OCI-M1 (cell line): ENCODE measurements at regions not wholly inside any gene's neighbourhood (a gene's known extent, or its start where the extent isn't known, plus 50 kb on each side); places are given as distances from the start of the nearest gene placed in this dataset.
"Not testable (repeated sequence)": the region's sequence is repeated elsewhere in the genome, so short reads cannot be mapped to it uniquely, and the experiment has no call there.

ENCODE experiments used
- DNase-seq: peaks from one replicate; lab custom pipeline; 2025; lab: John Stamatoyannopoulos, UW

- no peak for DNase-seq
Observed at GRCh38 chr6:128597956-128598355, 77.6 kb upstream of the PTPRK start.

DNA sequence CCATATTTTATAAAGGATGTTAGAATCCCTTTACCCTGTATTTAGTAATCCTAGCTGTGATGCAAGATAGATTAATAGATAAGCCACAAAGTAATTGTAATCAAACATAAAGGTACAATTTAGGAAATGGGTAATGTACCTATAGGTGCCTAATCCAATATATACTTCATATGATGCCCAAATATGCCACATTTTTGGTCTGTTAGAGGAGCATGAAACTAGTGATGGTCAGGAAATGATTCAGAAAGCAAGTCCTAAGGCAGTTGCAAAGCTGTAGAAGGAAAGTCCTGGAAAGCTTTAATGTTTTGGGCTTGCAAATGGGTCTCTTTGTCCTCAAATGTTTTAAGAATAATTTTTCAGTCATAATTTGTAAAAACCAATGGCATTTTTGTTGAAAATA lies 76.6 kb upstream of the PTPRK start:
- no peak for DNase-seq

DNA sequence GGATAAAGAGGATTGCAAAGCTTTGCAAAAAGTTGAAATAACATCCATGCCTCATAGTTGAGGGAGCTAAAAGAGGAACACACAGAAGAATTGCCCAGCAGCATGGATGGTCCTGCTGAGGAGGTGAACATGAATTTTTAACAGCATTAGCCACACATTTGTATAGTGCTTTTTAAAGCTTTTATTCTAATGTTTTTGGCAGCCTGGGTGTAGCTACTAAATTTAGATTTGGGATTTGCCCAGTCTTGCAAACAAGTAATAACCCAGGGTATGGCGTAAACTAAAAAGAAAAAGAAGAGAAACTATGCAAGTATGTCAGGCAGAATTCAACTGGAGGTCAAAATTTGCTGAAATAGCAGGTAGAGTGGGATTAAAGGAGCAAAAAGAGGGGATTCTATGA lies 75.1 kb upstream of the PTPRK start:
- DNase-seq: no peak

DNA sequence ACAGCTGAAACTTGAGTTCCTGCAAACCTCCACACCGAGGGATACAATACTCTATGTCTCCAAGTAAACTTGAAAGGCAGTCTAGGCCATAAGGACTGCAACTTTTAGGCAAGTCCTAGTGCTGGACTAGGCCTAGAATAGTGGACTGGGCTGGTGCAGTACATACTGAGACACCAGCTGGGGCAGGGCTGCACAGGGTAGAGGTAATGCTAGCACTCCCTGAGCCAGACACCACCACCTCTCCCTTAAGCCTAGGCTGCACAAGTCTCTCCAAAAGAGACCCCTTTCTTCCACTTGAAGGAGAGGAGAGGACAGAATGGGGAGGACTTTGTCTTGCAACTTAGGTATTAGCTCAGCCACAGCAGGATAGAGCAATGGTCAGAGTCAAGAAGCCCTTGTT lies 65.7 kb upstream of the PTPRK start:
- no peak for DNase-seq

DNA sequence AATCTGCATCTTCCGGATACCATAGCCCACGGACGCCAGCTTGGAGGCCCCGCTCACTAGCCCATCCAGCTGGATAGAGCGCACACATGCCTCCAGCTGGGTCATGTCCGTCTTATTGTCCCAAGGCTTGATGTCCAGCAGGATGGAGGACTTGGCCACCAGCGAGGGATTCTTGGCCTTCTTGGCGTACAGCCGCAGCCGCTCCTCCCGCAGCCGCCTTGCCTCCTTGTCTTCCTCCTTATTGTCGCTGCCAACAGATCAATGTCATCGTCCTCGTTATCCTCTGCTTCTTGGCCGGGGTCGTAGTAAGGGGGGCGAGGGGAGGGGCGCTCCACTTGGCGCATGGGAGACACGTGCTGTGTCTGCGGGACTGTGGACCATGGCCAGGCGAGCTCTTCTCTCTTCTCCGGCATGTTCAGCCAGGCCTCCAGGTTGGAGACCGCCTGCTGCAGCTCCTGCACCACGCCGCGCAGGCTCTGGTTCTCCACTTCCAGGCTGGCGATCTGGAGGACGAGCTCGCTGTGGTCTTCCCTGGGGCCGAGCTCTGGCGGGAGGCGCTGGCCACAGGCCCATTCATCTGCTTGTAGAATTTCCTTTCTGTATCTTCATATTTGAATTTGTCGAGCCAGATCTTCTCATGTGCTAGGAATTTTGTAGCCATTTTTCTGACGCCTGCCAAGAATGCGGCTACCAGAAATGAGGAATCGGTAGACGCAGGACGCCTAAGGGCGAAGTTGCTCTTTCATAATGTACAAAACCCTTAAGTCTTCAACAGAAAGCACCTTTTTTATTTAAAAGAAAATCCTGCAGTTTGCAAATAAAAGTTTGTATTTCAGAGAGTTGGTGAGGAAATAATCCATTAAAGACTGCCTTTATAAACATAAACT lies 60.1 kb upstream of the PTPRK start:
- no peak for DNase-seq

DNA sequence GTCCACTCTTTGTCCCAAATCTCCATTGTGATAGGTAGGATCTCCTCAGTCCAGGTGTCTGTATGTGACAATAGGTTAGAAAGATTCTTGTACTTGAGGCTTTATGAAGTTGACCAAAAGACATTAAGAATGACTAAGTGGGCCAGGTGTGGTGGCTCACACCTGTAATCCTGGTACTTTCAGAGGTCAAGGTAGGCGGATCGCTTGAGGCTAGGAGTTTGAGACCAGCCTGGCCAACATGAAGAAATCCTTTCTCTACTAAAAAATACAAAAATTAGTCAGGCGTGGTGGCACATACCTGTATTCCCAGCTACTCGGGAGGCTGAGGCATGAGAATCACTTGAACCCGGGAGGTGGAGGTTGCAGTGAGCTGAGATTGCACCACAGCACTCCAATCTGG lies 54.9 kb upstream of the PTPRK start:
- DNase-seq: not testable (repeated sequence)

- no peak for DNase-seq
Observed at GRCh38 chr6:128574402-128574801, 54.0 kb upstream of the PTPRK start.

GRCh38 chr6:128573036-128573435 lies 52.6 kb upstream of the PTPRK start:
- DNase-seq: no peak

GRCh38 chr6:128572294-128572693 lies 51.9 kb upstream of the PTPRK start:
- DNase-seq: no peak

DNA sequence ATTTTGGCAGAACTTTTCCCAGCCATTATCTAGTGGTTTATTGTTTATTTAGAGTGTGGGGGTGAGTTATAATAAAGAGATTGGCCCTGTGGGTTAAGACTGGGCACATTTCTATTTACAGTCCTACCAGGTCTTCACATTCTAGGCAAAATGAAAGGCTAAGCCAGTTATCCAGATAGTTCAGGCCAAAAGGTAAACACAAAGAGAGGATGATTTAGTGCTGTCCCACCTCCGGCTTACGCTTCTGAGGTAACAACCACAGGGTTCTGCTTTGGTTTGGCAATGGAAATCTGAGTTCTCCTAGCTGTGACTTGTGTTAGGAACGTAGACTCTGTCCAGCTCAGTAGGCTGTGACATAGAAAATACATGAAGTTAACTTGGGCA lies 50.3 kb upstream of the PTPRK start:
- DNase-seq: no peak

- peak; percentile 57 for DNase-seq
Observed at GRCh38 chr6:128569732-128570679, 49.6 kb upstream of the PTPRK start.
